Neural progenitor cell (in vitro differentiated cells): ENCODE measurements at regions not wholly inside any gene's neighbourhood (a gene's known extent, or its start where the extent isn't known, plus 50 kb on each side); places are given as distances from the start of the nearest gene placed in this dataset.

ENCODE experiments used
- EZH2 ChIP-seq: fragments of 200-600 bp; sonication (generic); IDR thresholded peaks from 2 replicates; pipeline ENCODE4 v1.6.1; 2017; ENCODE audit warnings: antibody characterized with exemption, mild to moderate bottlenecking, moderate library complexity
- TF ChIP-seq, protein P1 (sequence below): fragments of 200-600 bp; sonication (generic); IDR thresholded peaks from 2 replicates; pipeline ENCODE4 v1.5.1; 2017; ENCODE audit warnings: antibody characterized with exemption, mild to moderate bottlenecking

- TF ChIP-seq, protein P1, sequence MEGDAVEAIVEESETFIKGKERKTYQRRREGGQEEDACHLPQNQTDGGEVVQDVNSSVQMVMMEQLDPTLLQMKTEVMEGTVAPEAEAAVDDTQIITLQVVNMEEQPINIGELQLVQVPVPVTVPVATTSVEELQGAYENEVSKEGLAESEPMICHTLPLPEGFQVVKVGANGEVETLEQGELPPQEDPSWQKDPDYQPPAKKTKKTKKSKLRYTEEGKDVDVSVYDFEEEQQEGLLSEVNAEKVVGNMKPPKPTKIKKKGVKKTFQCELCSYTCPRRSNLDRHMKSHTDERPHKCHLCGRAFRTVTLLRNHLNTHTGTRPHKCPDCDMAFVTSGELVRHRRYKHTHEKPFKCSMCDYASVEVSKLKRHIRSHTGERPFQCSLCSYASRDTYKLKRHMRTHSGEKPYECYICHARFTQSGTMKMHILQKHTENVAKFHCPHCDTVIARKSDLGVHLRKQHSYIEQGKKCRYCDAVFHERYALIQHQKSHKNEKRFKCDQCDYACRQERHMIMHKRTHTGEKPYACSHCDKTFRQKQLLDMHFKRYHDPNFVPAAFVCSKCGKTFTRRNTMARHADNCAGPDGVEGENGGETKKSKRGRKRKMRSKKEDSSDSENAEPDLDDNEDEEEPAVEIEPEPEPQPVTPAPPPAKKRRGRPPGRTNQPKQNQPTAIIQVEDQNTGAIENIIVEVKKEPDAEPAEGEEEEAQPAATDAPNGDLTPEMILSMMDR, result no peak
- TF ChIP-seq EZH2, result no peak
These were observed 142.4 kb upstream of the ANKRD50 start for GRCh38 chr4:124854968-124855367.
